ENCODE measurements at regions not wholly inside any gene's neighbourhood (a gene's known extent, or its start where the extent isn't known, plus 50 kb on each side); places are given as distances from the start of the nearest gene placed in this dataset.

DNA sequence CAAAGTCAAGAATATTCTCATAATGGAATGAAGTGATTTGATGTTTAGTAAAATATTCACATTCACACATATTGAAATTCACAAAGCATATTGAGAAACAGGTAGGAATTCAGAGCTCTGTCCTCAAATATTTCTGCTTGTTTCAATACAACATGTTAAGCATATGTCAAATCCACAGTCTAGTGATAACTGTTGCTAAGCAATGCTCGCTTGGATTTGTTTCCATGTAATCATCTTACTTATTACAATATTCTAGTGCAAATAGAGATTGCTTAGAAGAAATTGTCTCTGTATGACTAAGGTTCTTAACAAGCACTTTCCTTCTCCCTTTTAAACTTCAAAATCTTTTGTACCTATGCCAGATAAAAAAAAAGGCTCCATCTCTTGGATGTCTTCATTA lies 995.7 kb downstream of the CDH18 start:
- no peak for DNase-seq (ENCODE audit: low read depth in 2 of 2, low spot score in 1 of 2)

GRCh38 chr5:18999478-18999877 lies 988.5 kb downstream of the CDH18 start:
- DNase-seq (ENCODE audit: low read depth in 2 of 2, low spot score in 1 of 2), result no peak

GRCh38 chr5:19001054-19001453 lies 986.9 kb downstream of the CDH18 start:
- no peak for DNase-seq (ENCODE audit: low read depth in 2 of 2, low spot score in 1 of 2)

DNA sequence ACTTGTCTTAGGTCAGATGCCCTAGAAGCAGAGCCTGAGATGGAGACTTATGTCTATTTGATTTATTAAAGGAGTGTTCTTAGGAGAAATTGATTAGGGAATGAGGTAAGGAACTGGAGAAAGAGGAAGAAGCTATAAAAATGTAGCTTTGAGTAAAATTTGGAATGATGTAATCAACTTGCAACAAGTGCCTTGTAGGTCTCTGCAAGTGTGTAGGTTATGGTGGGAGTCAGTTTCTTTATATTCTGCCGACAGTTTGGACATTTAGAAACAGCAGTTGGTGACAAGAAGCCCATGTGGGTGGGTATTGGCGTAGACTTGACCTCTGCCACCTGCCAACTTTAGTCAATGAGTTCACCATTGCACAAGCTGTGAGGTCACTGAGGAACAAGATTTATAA lies 986.5 kb downstream of the CDH18 start:
- no peak for DNase-seq (ENCODE audit: low read depth in 2 of 2, low spot score in 1 of 2)

GRCh38 chr5:19002111-19002510 lies 985.9 kb downstream of the CDH18 start:
- no peak for DNase-seq (ENCODE audit: low read depth in 2 of 2, low spot score in 1 of 2)

- no peak for DNase-seq (ENCODE audit: low read depth in 2 of 2, low spot score in 1 of 2)
Measured at GRCh38 chr5:19018822-19019221, 969.2 kb downstream of the CDH18 start.

GRCh38 chr5:19031491-19031890 lies 956.5 kb downstream of the CDH18 start:
- no peak for DNase-seq (ENCODE audit: low read depth in 2 of 2, low spot score in 1 of 2)

DNA sequence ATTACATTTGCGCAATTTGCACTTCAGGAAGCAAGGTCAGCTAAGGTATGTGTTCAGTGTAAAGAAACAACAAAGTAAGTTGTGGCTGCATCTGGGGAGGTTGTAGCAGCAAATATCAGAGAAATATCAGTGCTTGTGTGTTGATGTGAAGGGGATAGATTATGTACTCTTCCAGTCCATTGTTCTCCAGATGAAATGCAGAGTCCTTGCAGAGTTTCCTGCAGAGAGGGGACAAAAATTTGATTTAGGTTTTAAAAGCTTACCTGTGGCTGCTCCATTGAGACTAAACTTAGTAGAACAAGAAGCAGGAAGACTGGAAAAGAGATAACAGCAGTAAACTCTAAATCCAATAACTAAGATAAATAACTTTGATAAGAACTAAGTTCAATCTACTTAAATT lies 952.2 kb downstream of the CDH18 start:
- DNase-seq (ENCODE audit: low read depth in 2 of 2, low spot score in 1 of 2), result no peak

GRCh38 chr5:19042106-19042505 lies 945.9 kb downstream of the CDH18 start:
- DNase-seq (ENCODE audit: low read depth in 2 of 2, low spot score in 1 of 2), result no peak

- no peak for DNase-seq (ENCODE audit: low read depth in 2 of 2, low spot score in 1 of 2)
Measured at GRCh38 chr5:19044311-19044710, 943.7 kb downstream of the CDH18 start.

- no peak for DNase-seq (ENCODE audit: low read depth in 2 of 2, low spot score in 1 of 2)
Measured at GRCh38 chr5:19044931-19045695, 942.9 kb downstream of the CDH18 start.

DNA sequence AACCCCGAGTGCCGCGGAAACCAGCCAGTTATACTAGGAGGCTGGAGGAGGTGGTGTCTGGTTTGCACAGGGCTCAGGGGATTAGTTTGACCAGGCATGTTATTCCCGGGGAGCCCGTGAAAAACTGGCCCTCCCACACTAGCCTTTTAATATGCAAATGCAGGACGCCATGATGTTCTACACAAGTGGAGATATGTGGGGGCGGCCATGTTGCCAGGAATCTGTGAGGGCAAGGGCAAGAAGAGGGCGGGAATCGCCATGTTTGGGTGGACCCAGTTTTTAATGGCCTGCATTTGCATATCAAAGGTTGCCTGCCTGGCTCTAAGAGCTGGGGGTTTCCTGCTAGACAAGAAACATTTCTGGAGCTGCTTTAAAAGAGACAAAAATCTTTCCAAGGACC lies 940.7 kb downstream of the CDH18 start:
- no peak for DNase-seq (ENCODE audit: low read depth in 2 of 2, low spot score in 1 of 2)

GRCh38 chr5:19048726-19049125 lies 939.3 kb downstream of the CDH18 start:
- no peak for DNase-seq (ENCODE audit: low read depth in 2 of 2, low spot score in 1 of 2)

DNA sequence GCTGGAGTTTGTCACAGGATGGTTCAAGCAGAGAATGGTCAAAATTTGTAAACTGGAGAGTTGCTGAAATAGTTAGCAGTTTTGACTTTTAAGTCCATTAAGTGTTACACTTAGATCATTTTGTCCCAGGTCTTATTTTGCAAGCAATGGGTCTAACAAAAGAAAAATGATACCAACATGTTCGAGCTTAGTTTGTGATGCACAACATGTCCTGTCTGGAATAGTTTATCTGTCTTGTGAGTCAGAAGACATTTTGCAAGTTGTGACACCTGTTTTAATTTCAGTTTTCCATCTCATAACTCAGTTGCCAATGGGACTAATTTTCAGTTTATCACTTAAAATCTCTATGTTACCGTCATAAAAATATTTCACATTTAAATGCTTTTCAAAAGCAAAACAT lies 929.8 kb downstream of the CDH18 start:
- no peak for DNase-seq (ENCODE audit: low read depth in 2 of 2, low spot score in 1 of 2)

GRCh38 chr5:19064094-19064493 lies 923.9 kb downstream of the CDH18 start:
- no peak for DNase-seq (ENCODE audit: low read depth in 2 of 2, low spot score in 1 of 2)

GRCh38 chr5:19067741-19068140 lies 920.3 kb downstream of the CDH18 start:
- no peak for DNase-seq (ENCODE audit: low read depth in 2 of 2, low spot score in 1 of 2)

GRCh38 chr5:19098434-19098833 lies 889.6 kb downstream of the CDH18 start:
- no peak for DNase-seq (ENCODE audit: low read depth in 2 of 2, low spot score in 1 of 2)

GRCh38 chr5:19099195-19099594 lies 888.8 kb downstream of the CDH18 start:
- DNase-seq (ENCODE audit: low read depth in 2 of 2, low spot score in 1 of 2), result no peak

DNA sequence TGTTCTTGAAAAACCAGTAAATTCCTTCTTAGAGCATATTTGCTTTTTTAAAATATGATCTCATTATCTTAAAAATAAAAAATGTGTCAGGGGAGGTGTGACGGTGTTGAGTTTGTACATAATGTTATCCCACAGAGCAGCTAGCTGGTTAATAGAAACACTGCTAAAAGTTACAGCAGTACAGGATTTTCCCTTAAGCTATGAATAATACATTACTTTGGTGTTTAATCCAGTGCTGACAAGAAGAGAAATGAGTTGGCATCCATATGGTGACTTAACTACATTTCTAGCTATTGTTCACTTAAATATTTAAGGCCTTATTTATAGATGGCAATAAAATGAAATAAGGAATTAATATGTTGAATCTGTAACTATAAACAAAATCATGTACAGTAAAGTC lies 883.1 kb downstream of the CDH18 start:
- no peak for DNase-seq (ENCODE audit: low read depth in 2 of 2, low spot score in 1 of 2)

DNA sequence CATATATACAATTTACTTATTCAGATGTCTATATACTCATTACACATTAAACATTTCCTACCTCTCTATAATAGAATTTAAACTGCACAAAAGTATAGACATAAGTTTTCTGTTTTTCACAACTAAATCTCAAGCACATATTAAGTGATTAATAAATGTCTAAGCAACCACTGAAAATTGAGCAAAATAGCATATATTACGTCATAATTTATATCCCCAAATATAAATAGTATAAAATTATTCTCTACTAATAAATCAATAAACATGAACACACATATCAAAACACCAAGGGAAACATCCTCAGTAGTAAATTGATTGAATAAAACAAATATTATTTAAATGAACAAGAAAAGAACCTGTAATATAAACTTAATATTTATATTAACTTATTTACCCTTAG lies 865.1 kb downstream of the CDH18 start:
- no peak for DNase-seq (ENCODE audit: low read depth in 2 of 2, low spot score in 1 of 2)

DNA sequence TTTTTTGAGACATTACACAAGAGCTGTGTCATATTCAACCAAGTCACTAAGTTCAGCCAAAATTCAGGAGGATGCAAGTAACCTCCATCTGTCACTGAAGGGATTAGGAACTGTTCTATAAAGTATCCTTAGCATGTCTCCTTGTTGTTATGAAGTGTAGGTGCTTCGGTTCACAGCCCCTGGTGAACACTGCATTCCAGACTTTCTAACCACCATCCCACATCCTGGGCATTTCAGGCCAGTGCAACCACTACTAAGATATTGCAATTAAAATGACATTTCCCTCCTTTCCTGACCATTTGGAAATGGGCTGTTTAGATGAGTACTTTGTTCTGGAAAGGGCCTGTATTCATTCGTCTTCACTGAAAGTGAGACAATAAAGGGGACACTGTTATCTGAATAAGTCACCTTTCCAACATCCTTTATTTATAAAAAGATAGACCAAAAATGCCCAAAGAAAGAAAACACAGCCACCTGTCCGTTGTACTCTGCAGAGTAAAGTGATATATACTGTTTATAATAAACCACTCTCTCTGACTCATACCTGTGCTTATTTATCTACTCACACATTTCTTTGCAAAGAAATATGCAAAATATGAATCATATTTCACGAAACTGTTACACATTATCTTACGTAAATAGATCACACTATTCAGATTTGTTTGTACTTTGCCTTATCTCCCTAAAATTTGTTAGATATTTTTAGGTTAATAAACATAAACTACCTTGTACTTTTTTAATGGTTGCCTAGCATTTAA lies 861.9 kb downstream of the CDH18 start:
- DNase-seq (ENCODE audit: low read depth in 2 of 2, low spot score in 1 of 2), result no peak

GRCh38 chr5:19140276-19140675 lies 847.7 kb downstream of the CDH18 start:
- DNase-seq (ENCODE audit: low read depth in 2 of 2, low spot score in 1 of 2), result no peak

Measured in stimulated activated CD8-positive, alpha-beta memory T cell treated with anti-CD3 and anti-CD28 coated beads, Interleukin-4, amount 100 ng/mL, for 4 hours (primary cell).